ENCODE measurements at regions not wholly inside any gene's neighbourhood (a gene's known extent, or its start where the extent isn't known, plus 50 kb on each side); places are given as distances from the start of the nearest gene placed in this dataset.

DNA sequence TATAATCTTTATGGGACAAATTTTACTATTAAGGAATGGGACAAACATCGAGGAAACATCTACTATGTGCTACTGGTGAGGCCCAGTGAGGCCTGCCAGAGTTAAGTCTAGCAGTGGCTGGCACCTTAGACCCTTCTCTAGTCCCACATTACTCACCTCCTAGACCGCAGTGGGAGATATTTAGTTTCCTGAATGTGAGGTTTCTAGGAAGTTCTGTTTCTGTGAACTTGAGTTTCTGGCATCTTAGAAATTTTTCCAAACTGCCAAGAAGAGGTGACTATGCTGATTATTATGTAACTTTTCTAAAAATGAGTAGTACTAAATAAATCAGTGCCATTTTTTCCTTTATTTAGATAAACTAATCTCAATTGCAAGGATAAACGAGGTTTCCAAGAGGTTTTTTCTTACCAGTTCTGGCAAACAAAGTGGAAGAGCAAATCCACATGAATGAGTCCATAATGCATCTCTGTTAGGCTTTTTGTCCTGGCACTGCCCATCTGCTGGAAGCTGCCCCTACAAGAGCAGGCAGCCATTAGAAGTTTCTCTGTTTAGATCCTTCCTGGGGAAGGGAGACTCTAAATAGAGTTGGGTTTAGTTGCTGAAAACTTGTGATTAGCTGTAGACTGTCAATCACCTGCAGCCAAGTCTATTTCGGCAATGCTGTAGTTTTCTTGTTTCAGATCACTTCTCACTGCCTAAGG is 348.7 kb downstream of the MAN2A1 start:
- no peak for DNase-seq

DNA sequence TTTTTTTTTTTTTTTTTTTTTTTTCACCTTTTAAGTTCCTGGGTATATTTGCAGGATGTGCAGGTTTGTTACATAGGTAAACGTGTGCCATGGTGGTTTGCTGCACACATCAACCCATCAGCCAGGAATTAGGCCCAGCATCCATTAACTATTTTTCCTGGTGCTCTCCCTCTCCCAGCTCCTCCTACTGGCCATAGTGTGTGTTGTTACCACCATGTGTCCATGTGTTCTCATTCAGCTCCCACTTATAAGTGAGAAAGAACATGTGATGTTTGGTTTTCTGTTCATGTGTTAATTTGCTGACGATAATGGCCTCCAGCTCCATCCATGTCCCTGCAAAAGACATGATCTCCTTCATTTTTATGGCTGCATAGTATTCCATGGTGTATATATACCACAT is 350.5 kb downstream of the MAN2A1 start:
- DNase-seq, result peak; percentile 16

DNA sequence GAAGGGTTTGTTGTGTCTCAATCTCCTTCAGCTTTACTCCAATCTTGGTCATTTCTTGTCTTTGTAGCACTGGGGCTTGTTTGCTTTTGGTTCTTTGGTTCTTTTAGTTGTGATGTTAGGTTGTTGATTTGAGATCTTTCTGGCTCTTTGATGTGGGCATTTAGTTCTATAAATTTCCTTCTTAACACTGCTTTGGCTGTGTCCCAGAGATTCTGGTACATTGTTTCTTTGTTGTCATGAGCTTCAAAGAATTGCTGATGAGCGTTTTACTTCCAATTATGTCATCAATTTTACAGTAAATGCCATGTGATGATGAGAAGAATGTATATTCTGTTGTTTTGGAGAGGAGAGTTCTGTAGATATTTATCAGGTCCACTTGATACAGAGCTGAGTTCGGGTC is 353.3 kb downstream of the MAN2A1 start:
- no peak for DNase-seq

DNA sequence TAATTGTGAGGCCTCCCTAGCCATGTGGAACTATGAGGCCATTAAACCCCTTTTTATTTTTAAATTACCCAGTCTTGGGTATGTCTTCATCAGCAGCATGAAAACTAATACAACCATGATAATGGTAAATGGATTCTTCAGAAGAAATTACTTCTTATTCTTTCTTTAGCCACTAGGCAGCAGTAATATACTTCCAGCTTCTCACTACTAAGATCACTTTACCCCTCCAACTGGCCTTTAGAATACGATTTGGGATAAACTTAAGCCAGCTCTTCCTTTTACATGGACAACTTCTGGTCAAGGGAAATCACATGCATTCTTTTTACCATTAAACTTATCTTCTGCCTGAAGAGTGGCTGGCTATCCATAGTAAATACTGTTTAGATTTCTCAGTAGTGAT is 355.4 kb downstream of the MAN2A1 start:
- DNase-seq, result no peak

DNA sequence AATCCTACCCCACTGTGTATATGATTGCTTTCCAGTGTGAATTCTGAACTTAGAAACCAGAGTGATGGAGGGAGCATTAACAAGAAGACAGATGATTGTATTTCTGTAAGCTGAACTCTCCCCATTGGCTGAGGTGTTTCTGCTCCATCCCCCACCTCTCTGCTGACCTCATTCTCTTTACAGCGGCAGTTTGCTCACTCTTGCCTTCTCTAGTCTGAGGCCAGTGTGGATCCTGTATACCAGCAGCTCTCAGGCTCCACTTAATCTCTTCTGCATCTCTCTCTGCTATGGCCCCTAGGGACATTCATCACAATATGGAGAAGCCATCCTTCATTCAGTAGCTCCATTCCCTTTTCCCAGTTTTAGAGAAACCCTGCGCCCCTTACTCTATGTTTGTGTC is 358.8 kb downstream of the MAN2A1 start:
- no peak for DNase-seq

DNA sequence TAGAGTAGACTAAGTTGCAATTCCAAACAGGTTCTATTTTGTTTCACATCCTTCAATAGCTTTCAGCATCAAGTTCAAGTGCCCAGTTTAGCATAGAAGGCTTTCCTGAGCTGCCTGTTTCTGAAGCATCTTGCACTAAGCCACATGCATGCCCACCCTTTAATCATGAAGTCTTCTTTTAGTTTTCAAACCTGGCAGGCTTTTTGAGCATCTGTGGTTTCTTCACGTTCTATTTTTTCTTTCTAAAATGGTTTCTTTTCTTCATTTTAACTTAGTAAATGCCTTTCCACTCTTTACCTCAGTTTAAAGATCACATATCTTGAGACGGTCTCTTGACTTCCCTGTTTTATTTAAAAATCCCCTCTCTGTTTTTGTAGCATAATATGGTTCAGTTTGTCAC is 360.1 kb downstream of the MAN2A1 start:
- no peak for DNase-seq

DNA sequence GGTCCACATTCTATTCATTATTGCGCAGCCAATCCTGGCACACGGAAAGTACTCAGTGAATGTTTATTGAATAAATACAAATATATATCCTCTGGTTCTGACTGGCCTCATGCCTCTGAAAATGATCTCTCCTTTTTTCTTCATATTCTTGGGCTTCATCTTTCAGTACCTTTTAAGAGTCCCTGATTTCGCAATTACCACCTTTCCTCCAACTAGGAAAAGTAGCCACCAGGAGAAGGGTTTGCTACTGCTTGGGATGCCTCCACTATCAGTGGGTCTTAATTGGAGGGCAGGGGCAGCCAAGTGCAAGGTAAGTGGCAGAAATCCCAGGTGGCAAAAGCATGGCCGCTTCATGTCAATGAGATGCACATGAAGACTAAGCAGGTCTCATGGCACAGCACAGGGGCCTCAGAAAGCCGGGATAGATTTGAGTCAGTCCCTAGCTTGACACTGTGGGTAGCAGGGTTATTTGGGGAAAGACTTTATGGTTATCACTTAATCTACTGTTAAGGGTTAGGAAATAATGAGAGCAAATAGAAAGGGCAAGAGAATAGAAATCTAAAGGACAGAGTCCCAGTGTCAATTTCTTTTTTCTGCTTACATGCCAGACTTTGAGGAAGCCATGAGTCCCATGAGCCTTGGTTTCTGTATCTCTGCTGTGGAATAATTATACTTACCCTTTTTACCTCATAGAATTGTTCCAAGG is 361.1 kb downstream of the MAN2A1 start:
- no peak for DNase-seq

DNA sequence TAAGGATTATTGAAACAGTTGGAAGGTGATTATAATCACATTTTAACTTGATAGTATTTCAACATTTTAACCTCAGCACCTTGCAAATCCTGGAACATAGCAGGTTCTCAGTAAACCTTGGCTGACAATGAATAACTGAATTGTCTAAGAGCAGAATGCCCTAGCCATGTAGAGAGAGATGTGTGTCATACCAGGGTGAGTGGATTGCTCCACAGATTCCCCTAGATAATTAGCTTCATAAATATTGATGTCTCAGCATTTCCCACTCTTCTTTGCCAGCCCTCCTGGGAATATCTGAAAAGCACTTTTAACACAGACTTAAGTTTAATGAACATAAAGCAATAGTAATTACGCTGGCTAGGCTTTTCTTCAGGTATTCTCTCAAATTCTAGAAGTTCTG is 363.5 kb downstream of the MAN2A1 start:
- DNase-seq, result no peak

DNA sequence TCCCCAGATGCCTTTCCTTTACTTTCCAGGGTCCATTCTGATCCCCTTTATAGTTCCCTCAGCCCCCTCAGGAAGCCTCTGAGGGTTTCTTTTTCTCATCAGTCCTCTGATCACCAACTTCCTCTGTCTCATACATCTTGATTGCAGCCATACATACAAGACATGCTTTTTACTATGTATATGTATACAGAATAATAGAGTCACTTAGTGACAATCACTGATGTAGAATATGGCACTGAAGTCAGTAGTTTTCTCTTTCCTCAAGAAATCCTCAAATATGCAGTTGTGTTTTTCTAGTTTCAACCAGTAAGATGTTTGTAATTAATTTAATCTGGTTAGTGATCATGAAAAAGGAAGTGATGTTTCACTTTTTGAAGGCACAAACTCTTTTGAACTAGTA is 364.1 kb downstream of the MAN2A1 start:
- no peak for DNase-seq

DNA sequence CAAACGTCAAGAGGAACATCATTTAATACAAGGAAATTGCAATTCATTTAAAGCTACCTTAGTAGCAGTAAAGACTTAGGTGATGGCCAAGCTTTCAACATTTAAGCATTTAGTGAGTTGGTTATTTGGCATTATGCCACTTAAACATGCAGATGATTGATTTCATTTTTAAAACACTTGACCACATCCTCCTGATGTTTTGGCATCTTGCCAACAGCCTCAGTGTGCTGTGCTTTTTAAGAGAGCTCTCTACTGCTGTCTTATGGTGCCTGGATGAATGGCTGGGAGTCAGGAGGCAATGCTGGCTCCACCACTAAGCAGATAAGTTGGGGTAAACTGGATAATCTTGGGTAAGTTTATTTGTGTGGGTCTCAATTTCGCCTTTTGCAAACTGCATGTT is 364.5 kb downstream of the MAN2A1 start:
- DNase-seq, result peak; percentile 49

DNA sequence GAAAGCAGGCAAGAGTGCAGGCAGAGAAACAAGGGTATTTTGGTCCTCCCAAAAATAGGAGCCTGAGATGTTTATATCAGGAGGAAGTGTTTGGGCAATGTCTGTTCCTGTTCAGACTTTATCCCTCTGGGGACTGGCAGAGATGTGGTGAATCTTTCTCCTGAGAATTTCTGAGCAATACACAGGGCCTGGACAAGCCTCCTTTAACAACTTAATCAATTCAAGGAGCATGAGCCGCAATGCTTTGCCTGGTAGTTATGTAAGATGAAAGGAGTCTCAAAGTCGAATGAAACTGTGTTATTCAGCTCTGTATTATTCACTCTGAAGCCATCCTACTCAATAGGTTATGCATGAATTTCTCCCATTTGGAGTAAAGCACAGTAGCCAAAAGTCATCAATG is 365.6 kb downstream of the MAN2A1 start:
- DNase-seq, result no peak

DNA sequence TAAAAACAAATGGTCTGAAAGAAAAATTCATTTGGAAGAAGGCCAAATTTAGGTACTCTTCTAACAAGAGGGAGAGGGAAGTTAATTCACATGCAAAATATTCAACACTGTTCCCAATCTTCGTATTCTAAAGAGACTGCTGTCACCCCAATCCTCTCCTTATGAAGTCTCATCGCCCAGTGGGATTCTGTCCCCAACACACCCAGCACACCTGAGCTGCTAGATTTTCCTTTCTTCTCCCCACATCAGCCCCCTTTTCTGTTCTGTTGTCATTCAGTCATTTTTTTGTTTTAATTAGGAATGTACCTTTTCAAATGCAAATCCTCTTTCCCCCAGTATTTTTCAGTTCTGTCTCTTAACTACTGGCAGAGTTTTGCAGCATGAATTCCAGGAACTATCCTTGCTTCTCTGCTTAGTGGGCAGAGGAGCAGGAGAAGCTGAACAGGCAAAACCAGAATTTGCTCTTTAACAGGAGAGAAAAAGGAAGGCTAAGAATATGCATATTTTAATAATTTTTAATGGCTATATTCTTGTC is 366.9 kb downstream of the MAN2A1 start:
- no peak for DNase-seq

DNA sequence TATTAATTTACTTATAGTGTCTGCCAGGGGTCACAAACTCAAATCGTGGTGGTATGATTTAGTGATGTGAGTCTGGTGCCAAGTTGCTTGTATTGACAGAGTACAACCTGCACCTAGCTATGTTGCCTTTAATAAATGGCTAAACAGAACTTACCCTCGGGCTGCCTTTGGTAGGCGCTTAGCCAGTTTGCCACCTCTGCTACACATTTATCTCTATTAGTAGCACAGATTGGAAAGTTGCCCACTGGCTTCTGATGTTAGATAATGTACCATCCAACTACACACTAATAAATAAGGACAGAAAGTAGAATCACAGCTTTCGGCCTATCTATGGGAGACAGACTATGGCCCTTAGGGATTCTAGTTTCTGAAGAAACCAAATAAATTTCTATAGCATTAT is 368.4 kb downstream of the MAN2A1 start:
- DNase-seq, result no peak

DNA sequence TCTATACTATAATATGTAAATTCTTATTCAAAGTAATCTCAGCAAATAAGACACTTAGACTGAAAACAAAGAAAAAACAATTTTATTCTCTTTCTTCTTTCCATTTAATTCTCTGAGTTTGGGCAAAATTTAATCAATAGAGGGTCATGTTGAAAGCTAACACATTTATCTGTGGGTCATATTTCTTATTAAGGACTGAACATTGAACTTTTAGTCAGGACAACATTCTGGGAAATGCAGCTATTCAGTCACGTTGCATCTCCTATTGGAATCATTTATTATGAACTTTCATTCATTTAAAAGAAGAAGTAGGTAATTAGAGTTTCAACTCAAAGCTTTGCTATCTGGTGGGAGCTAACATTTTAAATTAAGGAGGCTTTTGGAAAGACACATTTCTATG is 372.5 kb downstream of the MAN2A1 start:
- no peak for DNase-seq

DNA sequence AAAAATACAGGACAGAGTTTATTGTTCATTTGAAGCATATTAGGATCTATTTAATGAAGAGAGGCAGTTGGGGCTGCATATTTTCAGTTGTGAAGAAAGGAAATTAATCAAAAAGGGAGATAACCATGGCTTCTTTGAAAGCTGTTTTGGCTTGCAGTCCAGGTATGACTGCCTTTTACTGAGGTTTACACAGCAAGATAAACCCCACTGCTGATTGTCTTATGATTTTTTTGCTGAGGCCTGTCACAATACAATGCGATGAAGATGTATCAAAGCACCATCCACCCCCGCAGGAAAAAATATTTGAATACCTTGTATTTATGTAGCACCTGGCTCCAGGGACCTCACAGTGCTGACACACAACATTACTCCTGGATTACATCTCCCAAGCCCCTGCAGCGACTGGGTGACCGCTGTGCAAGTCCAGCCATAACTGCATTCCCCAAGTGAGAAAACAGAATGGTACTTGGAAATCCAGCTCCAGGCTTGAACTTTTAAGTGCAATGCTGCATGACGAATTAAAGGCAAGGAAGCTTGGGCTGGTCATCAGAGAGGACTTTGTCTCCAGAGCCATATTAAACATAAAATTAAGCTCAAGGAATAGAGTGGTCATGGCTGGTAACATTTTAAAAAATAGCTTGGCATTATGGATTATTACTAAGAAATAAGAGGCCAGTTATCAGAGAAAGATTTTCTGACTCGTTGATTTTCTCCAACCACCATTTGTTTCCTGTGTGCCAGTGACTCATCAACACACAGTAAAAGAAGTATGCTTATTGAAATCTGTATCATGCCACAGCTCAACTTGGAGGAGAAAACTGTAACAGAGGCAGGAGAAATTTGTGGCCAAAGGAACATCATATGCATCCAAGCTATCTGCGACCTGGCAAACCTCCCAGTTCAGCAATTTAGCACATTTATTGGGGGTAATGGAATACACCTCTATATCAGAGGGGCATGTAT is 374.2 kb downstream of the MAN2A1 start:
- no peak for DNase-seq

DNA sequence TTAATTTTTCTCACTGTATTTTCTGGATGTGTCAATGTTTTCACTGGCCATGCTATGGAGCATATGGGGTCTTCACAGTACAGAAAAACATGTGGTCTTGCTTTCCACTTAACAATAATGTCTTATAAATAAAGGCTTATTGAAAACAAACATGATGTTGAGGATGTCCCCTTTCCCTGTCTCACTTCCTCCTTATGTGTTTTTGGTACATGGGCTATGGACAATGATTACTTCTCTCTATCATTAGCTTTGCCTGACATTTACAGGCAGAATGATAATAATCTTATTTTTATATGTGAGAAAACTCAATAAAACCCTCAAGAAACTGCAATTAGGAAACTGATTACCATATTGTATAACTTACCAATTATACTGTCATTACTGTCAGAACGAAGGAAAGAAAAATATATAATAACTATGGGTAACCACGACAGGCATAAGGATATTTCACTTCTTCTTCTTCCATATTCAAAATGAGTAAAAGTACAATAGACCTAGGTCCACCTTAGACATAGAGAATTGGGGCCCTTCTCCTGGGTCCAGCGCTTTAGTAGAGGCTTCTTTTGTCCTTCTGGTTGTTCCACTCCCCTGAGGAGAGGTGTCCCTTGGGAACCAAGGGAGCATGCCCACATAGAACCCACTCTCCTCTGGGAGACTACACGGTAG is 375.0 kb downstream of the MAN2A1 start:
- DNase-seq, result no peak

DNA sequence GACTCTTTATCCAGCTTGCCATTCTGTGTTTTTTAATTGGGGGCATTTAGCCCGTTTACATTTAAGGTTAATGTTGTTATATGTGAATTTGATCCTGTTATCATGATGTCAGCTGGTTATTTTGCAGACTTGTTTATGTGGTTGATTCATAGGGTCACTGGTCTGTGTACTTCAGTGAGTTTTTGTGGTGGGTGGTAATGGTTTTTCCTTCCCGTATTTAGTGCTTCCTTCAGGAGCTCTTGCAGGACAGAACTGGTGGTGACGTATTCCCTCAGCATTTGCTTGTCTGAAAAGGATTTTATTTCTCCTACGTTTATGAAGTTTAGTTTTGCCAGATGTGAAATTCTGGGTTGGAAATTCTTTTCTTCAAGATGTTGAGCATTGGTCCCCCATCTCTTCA is 381.1 kb downstream of the MAN2A1 start:
- DNase-seq, result no peak

DNA sequence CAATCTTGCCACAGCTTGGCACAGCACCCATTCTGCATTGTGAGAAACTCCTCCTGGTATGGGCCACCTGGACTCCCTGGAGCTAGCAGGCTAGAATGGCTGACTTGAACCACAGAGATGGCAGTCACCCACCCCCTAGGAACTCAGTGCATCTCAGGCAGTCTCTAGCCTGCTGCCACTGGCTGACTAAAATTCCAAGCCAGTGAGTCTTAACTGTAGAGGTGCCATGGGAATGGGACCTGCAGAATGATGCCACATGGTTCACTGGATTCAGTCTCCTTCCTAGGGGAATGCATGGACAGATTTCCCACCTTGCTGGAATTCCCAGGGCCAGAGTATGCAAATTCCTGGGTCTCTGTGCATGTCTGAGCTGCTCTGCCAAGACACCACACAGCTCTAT is 382.9 kb downstream of the MAN2A1 start:
- no peak for DNase-seq

DNA sequence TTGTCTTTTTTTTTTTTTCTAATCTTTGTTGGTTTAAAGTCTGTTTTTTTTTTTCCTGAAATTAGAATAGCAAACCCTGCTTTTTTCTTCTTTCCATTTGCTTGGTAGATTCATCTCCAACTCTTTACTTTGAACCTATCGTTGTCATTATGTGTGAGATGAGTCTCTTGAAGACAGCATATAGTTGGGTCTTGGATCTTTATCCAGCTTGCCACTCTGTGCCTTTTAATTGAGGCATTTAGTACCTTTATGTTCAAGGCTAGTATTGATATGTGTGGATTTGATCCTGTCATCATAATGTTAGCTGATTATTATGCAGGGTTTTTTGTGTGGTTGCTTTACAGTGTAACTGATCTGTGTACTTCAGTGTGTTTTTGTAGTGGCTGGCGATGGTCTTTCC is 383.8 kb downstream of the MAN2A1 start:
- DNase-seq, result no peak

DNA sequence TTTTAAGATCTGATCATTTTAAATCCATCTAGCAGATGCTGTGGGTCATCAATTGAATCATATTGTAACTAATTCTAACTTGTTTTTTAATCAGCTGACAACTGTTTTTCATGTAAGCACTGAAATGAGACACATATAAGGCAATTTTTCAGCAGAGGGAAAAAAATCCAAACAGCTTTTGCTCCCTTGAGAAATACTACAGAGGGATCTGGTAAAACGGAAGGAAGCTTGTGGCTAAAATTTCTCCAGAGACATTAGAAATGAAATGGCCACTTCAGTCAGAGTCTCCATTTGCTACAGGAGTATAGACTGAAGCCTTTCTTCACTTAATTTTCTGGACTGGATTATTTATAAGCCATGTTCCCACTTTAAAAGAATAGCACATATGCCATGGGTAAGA is 385.9 kb downstream of the MAN2A1 start:
- DNase-seq, result no peak

DNA sequence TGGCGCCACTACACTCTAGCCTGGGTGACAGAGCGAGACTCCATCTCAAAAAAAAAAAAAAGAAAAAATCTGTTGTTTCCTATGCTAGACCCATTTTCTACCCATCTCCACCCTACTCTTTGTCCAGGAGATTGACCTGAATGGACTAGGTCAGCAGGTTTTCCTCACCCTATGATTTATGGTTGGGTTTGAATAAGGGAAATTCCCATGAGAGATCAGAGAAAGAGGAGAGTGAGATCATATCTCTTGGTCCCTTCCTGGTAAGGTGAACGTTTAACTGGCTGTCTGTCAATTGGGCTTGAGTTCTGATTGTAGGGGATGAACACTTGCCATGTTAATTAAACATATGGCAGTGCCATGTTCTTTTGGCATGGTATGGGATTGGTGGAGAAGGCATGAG is 387.4 kb downstream of the MAN2A1 start:
- no peak for DNase-seq

DNA sequence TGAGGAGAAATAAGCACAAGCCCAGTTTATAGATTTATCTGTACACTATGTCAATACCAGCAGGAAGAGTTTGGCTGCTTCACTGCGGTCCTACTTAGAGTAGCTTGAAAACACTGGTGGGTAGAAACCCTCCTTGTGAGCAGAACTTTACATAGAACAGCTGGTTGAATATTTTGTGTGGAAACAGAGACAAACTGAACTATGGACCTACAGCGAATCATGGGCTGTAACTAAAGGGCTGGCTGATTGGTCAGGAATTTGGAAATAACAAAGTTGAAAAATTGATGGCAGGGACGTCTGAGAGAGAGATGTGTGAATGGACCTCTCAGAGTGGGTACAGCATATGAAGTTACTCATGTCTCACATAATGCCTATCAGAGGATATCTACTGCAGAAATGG is 392.5 kb downstream of the MAN2A1 start:
- no peak for DNase-seq

DNA sequence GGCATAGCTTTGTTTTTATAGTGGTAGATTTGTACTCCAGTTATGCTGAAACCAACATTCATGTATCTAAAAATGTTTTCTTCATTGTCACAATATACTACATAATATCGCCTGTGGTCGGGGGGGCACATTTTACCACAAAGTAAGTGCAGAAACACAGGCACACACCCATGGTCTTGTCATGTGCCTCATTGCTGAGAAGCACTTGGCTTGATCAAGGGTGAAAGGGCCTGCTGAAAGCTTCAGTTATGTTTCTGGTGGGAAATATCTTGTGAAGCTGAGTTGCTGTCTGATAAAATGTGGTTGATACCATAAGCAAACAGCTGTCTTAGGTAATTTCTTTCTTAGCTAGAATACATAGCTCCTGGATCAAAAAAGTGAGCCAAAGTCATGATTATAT is 393.1 kb downstream of the MAN2A1 start:
- DNase-seq, result no peak

Measured in dermis blood vessel endothelial cell (primary cell).